ENCODE measurements at regions not wholly inside any gene's neighbourhood (a gene's known extent, or its start where the extent isn't known, plus 50 kb on each side); places are given as distances from the start of the nearest gene placed in this dataset.
A peak's percentile ranks its signal among the peaks of the same experiment; 100 is the strongest.

GRCh38 chr11:128399251-128400121 is 187.9 kb downstream of the ETS1 start:
- Histone ChIP-seq H3K79me2 (ENCODE audit: insufficient read depth, low read length) (no peaks in the 10 kb centered on the region), H3K9ac (ENCODE audit: low read length) (no peak overlapping the region), H3K27me3 (ENCODE audit: insufficient read depth, low read length) (no peaks in the 10 kb centered on the region), H3K4me1 (ENCODE audit: insufficient read depth, low read length) (no peaks in the 10 kb centered on the region), H3K4me3 (ENCODE audit: insufficient read depth, low read depth, low read length) (no peak overlapping the region), H4K20me1 (ENCODE audit: insufficient read depth, low read length) (no peaks in the 10 kb centered on the region), H3K9me3 (ENCODE audit: insufficient read depth, low read depth, low read length) (no peaks in the 10 kb centered on the region), H3K27ac (ENCODE audit: low read depth, low read length) (no peak overlapping the region), H2AFZ (ENCODE audit: low read depth, low read length) (no peak overlapping the region), H3K4me2 (ENCODE audit: low read length) (no peak overlapping the region), H3K36me3 (ENCODE audit: insufficient read depth, low read length) (no peaks in the 10 kb centered on the region)
- DNase-seq (ENCODE audit: low read depth) (peak; percentile 50), FAIRE-seq (no peak)
- Mint-ChIP-seq H3K9me3 (ENCODE audit: unreplicated experiment) (no peaks in the 10 kb centered on the region), H3K4me1 (ENCODE audit: low read depth, unreplicated experiment) (peaks cover 18% of the 10 kb centered on the region), H3K36me3 (ENCODE audit: low read depth, unreplicated experiment) (no peaks in the 10 kb centered on the region), H3K4me3 (ENCODE audit: unreplicated experiment) (no peak overlapping the region), H3K27me3 (ENCODE audit: low read depth, unreplicated experiment) (peaks cover 5% of the 10 kb centered on the region), H3K27ac (ENCODE audit: unreplicated experiment) (no peak overlapping the region)
- no peak for TF ChIP-seq EZH2 (IDR thresholded peaks at IDR 0.05; ENCODE audit: insufficient read depth, low read length)
- TF ChIP-seq, protein P1, sequence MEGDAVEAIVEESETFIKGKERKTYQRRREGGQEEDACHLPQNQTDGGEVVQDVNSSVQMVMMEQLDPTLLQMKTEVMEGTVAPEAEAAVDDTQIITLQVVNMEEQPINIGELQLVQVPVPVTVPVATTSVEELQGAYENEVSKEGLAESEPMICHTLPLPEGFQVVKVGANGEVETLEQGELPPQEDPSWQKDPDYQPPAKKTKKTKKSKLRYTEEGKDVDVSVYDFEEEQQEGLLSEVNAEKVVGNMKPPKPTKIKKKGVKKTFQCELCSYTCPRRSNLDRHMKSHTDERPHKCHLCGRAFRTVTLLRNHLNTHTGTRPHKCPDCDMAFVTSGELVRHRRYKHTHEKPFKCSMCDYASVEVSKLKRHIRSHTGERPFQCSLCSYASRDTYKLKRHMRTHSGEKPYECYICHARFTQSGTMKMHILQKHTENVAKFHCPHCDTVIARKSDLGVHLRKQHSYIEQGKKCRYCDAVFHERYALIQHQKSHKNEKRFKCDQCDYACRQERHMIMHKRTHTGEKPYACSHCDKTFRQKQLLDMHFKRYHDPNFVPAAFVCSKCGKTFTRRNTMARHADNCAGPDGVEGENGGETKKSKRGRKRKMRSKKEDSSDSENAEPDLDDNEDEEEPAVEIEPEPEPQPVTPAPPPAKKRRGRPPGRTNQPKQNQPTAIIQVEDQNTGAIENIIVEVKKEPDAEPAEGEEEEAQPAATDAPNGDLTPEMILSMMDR (IDR thresholded peaks at IDR 0.05; ENCODE audit: insufficient read depth, low read depth, low read length), result no peak

DNA sequence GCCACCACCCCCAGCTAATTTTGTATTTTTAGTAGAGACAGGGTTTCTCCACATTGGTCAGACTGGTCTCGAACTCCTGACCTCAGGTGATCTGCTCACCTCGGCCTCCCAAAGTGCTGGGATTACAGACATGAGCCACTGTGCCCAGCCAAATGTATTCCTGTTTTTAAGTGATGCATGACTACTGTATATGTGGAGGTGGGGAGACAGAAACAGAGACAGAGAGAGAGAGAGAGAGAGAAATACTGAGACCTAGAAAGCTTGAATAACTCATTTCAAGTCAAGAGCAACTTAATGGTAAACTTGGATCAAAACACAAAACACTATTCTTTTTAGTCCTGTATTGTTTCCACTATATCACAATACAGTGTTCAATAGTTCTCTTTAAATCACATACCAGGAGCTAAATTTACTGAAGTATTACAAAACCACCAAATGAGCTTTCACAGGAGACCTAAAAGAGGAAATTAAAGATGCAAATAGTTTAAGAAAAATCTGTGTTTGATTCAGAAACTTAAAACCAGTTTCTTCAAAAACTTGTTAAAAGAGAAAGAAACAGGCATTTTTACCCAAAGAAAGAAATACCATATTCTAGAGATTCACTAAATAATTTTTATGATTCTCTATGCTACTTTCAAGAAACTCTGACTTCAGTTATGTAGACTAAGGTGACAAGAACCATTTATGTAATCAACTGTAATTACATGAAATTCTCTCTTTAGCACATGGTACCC is 188.7 kb downstream of the ETS1 start:
- no peaks in the 10 kb centered on the region for H3K9me3 ChIP-seq (ENCODE audit: insufficient read depth, low read depth, low read length)
- DNase-seq (ENCODE audit: low read depth) (no peak), FAIRE-seq (no peak)
- H3K27ac ChIP-seq (ENCODE audit: low read depth, low read length), result no peak overlapping the region
- no peak overlapping the region for H3K4me2 ChIP-seq (ENCODE audit: low read length)
- Mint-ChIP-seq H3K27ac (ENCODE audit: unreplicated experiment) (peak overlapping the region; percentile 12), H3K36me3 (ENCODE audit: low read depth, unreplicated experiment) (no peaks in the 10 kb centered on the region), H3K9me3 (ENCODE audit: unreplicated experiment) (no peaks in the 10 kb centered on the region), H3K4me1 (ENCODE audit: low read depth, unreplicated experiment) (peaks cover 23% of the 10 kb centered on the region), H3K27me3 (ENCODE audit: low read depth, unreplicated experiment) (peaks cover 2% of the 10 kb centered on the region), H3K4me3 (ENCODE audit: unreplicated experiment) (no peak overlapping the region)
- H2AFZ ChIP-seq (ENCODE audit: low read depth, low read length), result no peak overlapping the region
- no peak overlapping the region for H3K9ac ChIP-seq (ENCODE audit: low read length)
- H3K4me1 ChIP-seq (ENCODE audit: insufficient read depth, low read length), result no peaks in the 10 kb centered on the region
- TF ChIP-seq, protein P1 (IDR thresholded peaks at IDR 0.05; ENCODE audit: insufficient read depth, low read depth, low read length), result no peak
- no peak for TF ChIP-seq EZH2 (IDR thresholded peaks at IDR 0.05; ENCODE audit: insufficient read depth, low read length)
- no peaks in the 10 kb centered on the region for H3K27me3 ChIP-seq (ENCODE audit: insufficient read depth, low read length)
- no peaks in the 10 kb centered on the region for H4K20me1 ChIP-seq (ENCODE audit: insufficient read depth, low read length)
- H3K4me3 ChIP-seq (ENCODE audit: insufficient read depth, low read depth, low read length), result no peak overlapping the region
- no peaks in the 10 kb centered on the region for H3K36me3 ChIP-seq (ENCODE audit: insufficient read depth, low read length)
- no peaks in the 10 kb centered on the region for H3K79me2 ChIP-seq (ENCODE audit: insufficient read depth, low read length)

Data from astrocyte (in vitro differentiated cells and primary cell).